ENCODE measurements at regions not wholly inside any gene's neighbourhood (a gene's known extent, or its start where the extent isn't known, plus 50 kb on each side); places are given as distances from the start of the nearest gene placed in this dataset.

- TF ChIP-seq CTCF (IDR thresholded peaks at IDR 0.05; ENCODE audit: extremely low read depth in 1 of 2, insufficient read depth in 1 of 2, low read depth in 1 of 2, low read length in 2 of 2) (no peak), POLR2A (IDR thresholded peaks at IDR 0.05; ENCODE audit: low read depth, low read length) (no peak), EZH2 (IDR thresholded peaks at IDR 0.05; ENCODE audit: borderline replicate concordance, low read depth, low read length, severe bottlenecking) (no peak), JUN (IDR thresholded peaks at IDR 0.05; ENCODE audit: borderline replicate concordance, insufficient read depth, insufficient read length, low read depth) (no peak), POLR2AphosphoS5 (IDR thresholded peaks at IDR 0.05; ENCODE audit: insufficient read depth, low read depth, low read length) (no peak), MAX (IDR thresholded peaks at IDR 0.05; ENCODE audit: insufficient read depth, insufficient read length) (no peak)
Measured at GRCh38 chr7:136412952-136413351, 435.8 kb upstream of the MTPN start.

Data from endothelial cell of umbilical vein (primary cell).